Activated CD4-positive, alpha-beta T cell treated with anti-CD3 and anti-CD28 coated beads, Interleukin-2, amount 50 U/mL, for 24 hours (primary cell): ENCODE measurements at regions not wholly inside any gene's neighbourhood (a gene's known extent, or its start where the extent isn't known, plus 50 kb on each side); places are given as distances from the start of the nearest gene placed in this dataset.
A peak's percentile ranks its signal among the peaks of the same experiment; 100 is the strongest.

ENCODE experiments used
- DNase-seq, 2 donors: peaks; one replicate each; pipeline ENCODE4 v3.0.0-alpha.2; 2020; ENCODE audit warnings: low read depth in 1 of 2, low spot score in 1 of 2

- DNase-seq = no peak
Measured at GRCh38 chr14:36245223-36245622, 68.7 kb upstream of the PTCSC3 start.

GRCh38 chr14:36243183-36243582, 66.7 kb upstream of the PTCSC3 start:
- DNase-seq = no peak

GRCh38 chr14:36241183-36241582, 64.7 kb upstream of the PTCSC3 start:
- no peak for DNase-seq

GRCh38 chr14:36238666-36239363, 62.3 kb upstream of the PTCSC3 start:
- DNase-seq = peak in 1 of 2 donors; percentile 2

GRCh38 chr14:36233217-36233616, 56.7 kb upstream of the PTCSC3 start:
- DNase-seq = no peak

- no peak for DNase-seq
Measured at GRCh38 chr14:36229262-36229661, 52.7 kb upstream of the PTCSC3 start.

GRCh38 chr14:36227802-36228201, 51.3 kb upstream of the PTCSC3 start:
- DNase-seq = no peak

GRCh38 chr14:36227344-36227743, 50.8 kb upstream of the PTCSC3 start:
- no peak for DNase-seq
